ENCODE measurements at regions not wholly inside any gene's neighbourhood (a gene's known extent, or its start where the extent isn't known, plus 50 kb on each side); places are given as distances from the start of the nearest gene placed in this dataset.

- H3K4me3 ChIP-seq (replicated peaks; ENCODE audit: insufficient read depth, low read length) = no peak overlapping the region
- no peak overlapping the region for H3K27ac ChIP-seq (replicated peaks)
- no peaks in the 10 kb centered on the region for H3K27me3 ChIP-seq (ENCODE audit: insufficient read depth, poor library complexity, severe bottlenecking)
- TF ChIP-seq REST (IDR thresholded peaks at IDR 0.05; ENCODE audit: insufficient replicate concordance, low read depth) = no peak
- TF ChIP-seq POLR2AphosphoS5 (IDR thresholded peaks at IDR 0.05; ENCODE audit: low read depth) = no peak
- no peak for TF ChIP-seq SPI1 (IDR thresholded peaks at IDR 0.05; ENCODE audit: borderline replicate concordance, low read depth)
- no peak for TF ChIP-seq GABPA (IDR thresholded peaks at IDR 0.05; ENCODE audit: low read depth)
- no peak for TF ChIP-seq CTCF (IDR thresholded peaks at IDR 0.05; ENCODE audit: insufficient read depth, low read length)
- DNase-seq (ENCODE audit: low read depth in 1 of 2, low spot score in 1 of 2) = no peak
Measured at GRCh38 chr6:93183531-93183972, 235.8 kb downstream of the EPHA7 start.

DNA sequence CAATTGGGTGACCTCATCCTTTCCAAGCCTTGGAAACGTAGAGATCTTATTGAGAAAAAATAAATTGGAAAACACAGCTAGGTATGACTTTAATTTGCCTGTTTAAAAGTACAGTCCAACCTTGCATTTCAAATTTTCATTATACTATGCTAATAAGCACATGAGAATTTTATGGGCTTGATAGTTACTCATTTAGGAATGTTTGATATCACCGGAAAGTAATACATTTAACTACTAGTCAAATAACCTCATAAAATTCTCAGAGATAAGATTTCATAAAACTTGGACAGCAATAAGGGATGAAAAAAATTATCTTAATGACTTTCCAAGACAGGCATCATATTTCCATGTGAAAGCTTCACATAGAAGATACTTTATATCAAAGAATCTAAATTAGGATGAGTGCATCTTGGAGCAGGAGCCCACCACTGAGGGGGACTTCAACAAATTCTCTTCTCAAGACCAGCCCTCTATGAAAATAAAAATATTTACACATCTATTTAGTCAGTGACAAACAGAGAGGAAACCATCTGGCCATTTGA lies 236.3 kb downstream of the EPHA7 start:
- TF ChIP-seq POLR2AphosphoS5 (IDR thresholded peaks at IDR 0.05; ENCODE audit: low read depth) (no peak), GABPA (IDR thresholded peaks at IDR 0.05; ENCODE audit: low read depth) (no peak), REST (IDR thresholded peaks at IDR 0.05; ENCODE audit: insufficient replicate concordance, low read depth) (no peak), SPI1 (IDR thresholded peaks at IDR 0.05; ENCODE audit: borderline replicate concordance, low read depth) (no peak), CTCF (IDR thresholded peaks at IDR 0.05; ENCODE audit: insufficient read depth, low read length) (no peak)
- H3K27ac ChIP-seq (replicated peaks) = no peak overlapping the region
- DNase-seq (ENCODE audit: low read depth in 1 of 2, low spot score in 1 of 2) = no peak

GRCh38 chr6:93177918-93178317 lies 241.4 kb downstream of the EPHA7 start:
- no peak overlapping the region for H3K27ac ChIP-seq (replicated peaks)
- DNase-seq (ENCODE audit: low read depth in 1 of 2, low spot score in 1 of 2) = no peak
- H3K4me3 ChIP-seq (replicated peaks; ENCODE audit: insufficient read depth, low read length) = no peak overlapping the region
- TF ChIP-seq CTCF (IDR thresholded peaks at IDR 0.05; ENCODE audit: insufficient read depth, low read length) (no peak), GABPA (IDR thresholded peaks at IDR 0.05; ENCODE audit: low read depth) (no peak), POLR2AphosphoS5 (IDR thresholded peaks at IDR 0.05; ENCODE audit: low read depth) (no peak), REST (IDR thresholded peaks at IDR 0.05; ENCODE audit: insufficient replicate concordance, low read depth) (no peak), SPI1 (IDR thresholded peaks at IDR 0.05; ENCODE audit: borderline replicate concordance, low read depth) (no peak)
- no peaks in the 10 kb centered on the region for H3K27me3 ChIP-seq (ENCODE audit: insufficient read depth, poor library complexity, severe bottlenecking)

More for the DNA sequence above, 236.3 kb downstream of the EPHA7 start:
- H3K4me3 ChIP-seq (replicated peaks; ENCODE audit: insufficient read depth, low read length) = no peak overlapping the region
- H3K27me3 ChIP-seq (ENCODE audit: insufficient read depth, poor library complexity, severe bottlenecking) = no peaks in the 10 kb centered on the region
